HG03175 (cell line): ENCODE measurements at regions not wholly inside any gene's neighbourhood (a gene's known extent, or its start where the extent isn't known, plus 50 kb on each side); places are given as distances from the start of the nearest gene placed in this dataset.

Experiments
- ATAC-seq: cut with Tn5 transposase; IDR thresholded peaks from one replicate; pipeline ENCODE4 v1.9.1; 2021; ENCODE audit warnings: mild to moderate bottlenecking, moderate library complexity; ENCODE audit not compliant: unreplicated experiment

GRCh38 chr2:120453635-120453998 is 107.7 kb downstream of the INHBB start:
- ATAC-seq, result no peak

GRCh38 chr2:120454654-120455385 is 108.9 kb downstream of the INHBB start:
- ATAC-seq, result no peak

- no peak for ATAC-seq
Measured at GRCh38 chr2:120455390-120455789, 109.5 kb downstream of the INHBB start.

- no peak for ATAC-seq
Measured at GRCh38 chr2:120456867-120457266, 110.9 kb downstream of the INHBB start.

GRCh38 chr2:120460511-120460910 is 114.6 kb downstream of the INHBB start:
- no peak for ATAC-seq

- no peak for ATAC-seq
Measured at GRCh38 chr2:120461092-120461491, 115.2 kb downstream of the INHBB start.

GRCh38 chr2:120461546-120462537 is 115.9 kb downstream of the INHBB start:
- no peak for ATAC-seq

GRCh38 chr2:120463527-120463926 is 117.6 kb downstream of the INHBB start:
- no peak for ATAC-seq

- no peak for ATAC-seq
Measured at GRCh38 chr2:120463996-120464395, 118.1 kb downstream of the INHBB start.

GRCh38 chr2:120464448-120464931 is 118.6 kb downstream of the INHBB start:
- ATAC-seq, result no peak

GRCh38 chr2:120465012-120465700 is 119.2 kb downstream of the INHBB start:
- no peak for ATAC-seq

- ATAC-seq, result no peak
Measured at GRCh38 chr2:120465701-120465988, 119.7 kb downstream of the INHBB start.

- no peak for ATAC-seq
Measured at GRCh38 chr2:120465989-120466703, 120.2 kb downstream of the INHBB start.

GRCh38 chr2:120466704-120467054 is 120.7 kb downstream of the INHBB start:
- ATAC-seq, result no peak

- no peak for ATAC-seq
Measured at GRCh38 chr2:120468136-120468535, 122.2 kb downstream of the INHBB start.

GRCh38 chr2:120469426-120469825 is 123.5 kb downstream of the INHBB start:
- no peak for ATAC-seq

- no peak for ATAC-seq
Measured at GRCh38 chr2:120470041-120470965, 124.4 kb downstream of the INHBB start.

GRCh38 chr2:120471166-120471565 is 125.2 kb downstream of the INHBB start:
- no peak for ATAC-seq

- no peak for ATAC-seq
Measured at GRCh38 chr2:120472031-120472430, 126.1 kb downstream of the INHBB start.

GRCh38 chr2:120472891-120473309 is 127.0 kb downstream of the INHBB start:
- ATAC-seq, result no peak
